ENCODE measurements at regions not wholly inside any gene's neighbourhood (a gene's known extent, or its start where the extent isn't known, plus 50 kb on each side); places are given as distances from the start of the nearest gene placed in this dataset.
"Not testable (repeated sequence)": the region's sequence is repeated elsewhere in the genome, so short reads cannot be mapped to it uniquely, and the experiment has no call there.

DNA sequence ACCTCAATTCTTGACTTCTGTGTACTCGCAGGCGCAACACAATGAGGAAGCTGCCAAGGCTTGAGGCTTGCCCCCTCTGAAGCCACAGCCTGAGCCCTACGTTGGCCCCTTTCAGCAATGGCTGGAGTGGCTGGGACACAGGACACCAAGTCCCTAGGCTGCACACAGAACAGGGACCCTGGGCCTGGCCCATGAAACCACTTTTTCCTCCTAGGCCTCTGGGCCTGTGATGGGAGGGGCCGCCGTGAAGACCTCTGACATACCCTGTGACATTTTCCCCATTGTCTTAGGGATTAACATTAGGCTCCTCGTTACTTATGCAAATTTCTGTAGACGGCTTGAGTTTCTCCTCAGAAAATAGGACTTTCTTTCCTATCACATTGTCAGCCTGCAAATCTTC lies 507.2 kb upstream of the ZNF608 start:
- not testable (repeated sequence) for DNase-seq (ENCODE audit: low spot score)

DNA sequence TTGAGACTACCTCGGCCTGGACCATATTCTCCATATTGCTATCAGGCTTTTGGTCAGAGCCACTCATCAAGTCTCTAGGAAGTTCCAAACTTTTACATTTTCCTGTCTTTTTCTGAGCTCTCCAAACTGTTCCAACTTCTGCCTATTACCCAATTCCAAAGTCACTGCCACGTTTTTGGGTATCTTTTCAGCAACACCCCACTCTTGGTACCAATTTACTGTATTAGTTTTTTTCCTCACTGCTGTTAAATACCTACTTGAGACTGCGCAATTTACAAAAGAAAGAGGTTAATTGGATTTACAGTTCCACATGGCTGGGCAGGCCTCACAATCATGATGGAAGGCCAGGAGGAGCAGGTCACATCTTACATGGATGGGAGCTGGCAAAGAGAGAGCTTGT lies 507.8 kb upstream of the ZNF608 start:
- DNase-seq (ENCODE audit: low spot score), result no peak

GRCh38 chr5:125256296-125256695 lies 509.9 kb upstream of the ZNF608 start:
- DNase-seq (ENCODE audit: low spot score), result no peak

- no peak for DNase-seq (ENCODE audit: low spot score)
Measured at GRCh38 chr5:125257057-125257972, 510.9 kb upstream of the ZNF608 start.

DNA sequence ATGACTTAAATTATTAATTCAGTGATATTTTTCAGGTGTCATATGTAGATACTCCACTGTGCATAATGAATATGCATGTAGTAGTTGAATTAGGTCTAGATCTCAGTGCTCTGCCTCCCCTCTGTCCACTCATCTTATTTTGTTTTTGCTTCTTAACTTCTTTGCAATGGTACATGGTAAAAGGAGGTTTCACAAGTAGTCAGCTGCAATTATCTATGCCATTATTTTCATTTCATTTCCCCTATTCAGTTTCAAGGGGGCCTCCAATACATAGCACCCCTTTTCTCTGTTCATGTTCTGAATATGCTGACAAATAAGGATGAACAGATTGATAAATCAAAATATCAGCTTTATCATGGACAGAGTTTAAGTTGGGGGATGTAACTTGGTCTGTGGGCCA lies 511.6 kb upstream of the ZNF608 start:
- no peak for DNase-seq (ENCODE audit: low spot score)

DNA sequence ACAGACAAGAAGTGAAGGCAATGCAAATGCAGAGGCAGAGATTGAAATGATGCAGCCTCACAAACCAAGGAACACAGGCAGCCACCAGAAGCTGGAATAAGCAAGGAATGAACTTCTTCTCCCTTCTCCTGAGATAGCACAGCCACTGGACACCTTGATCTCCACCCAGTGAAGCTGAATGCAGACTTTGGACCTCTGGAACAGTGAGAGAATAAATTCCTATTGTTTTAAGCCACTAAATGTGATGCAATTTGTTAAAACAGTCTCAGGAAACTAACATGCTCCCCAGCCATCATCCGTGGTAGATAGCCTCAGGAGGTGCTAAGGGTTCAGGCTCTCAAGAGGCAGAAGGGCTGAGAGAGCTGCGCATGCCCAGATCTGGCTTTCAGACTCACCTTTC lies 512.2 kb upstream of the ZNF608 start:
- no peak for DNase-seq (ENCODE audit: low spot score)

DNA sequence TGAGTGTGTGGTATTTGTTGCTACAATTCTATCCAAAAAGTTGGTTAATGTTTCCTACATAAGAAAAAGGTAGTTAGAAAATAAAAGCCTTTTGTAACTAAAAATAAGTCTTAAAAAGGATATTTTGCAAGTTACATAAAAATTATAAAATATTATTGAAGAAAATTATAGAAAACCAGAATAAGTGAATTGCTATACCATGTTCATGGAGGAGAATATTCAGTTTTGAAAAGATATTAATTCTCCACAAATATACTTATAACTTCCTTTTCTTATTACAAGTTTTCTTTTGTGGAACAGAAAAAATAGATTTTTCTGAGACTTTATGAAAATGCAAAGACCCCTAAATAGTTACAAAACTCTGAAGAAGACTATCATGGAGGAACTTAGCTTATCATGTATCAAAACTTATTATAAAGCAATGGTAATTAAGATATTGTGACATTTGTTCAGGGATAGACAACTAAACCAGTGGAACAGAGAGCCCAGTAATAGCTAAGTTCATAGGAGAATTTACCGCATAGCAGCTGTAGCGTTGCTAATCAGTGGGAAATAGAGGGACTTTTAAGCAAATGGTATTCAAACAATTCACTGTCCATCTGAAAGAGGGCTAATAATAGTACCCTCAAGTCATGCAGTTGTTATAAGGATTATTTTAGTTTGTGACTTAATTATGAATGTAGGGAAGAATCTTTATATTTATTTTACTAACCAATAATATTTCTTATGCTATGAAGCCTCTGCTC lies 515.2 kb upstream of the ZNF608 start:
- no peak for DNase-seq (ENCODE audit: low spot score)

- DNase-seq (ENCODE audit: low spot score), result no peak
Measured at GRCh38 chr5:125262782-125263181, 516.3 kb upstream of the ZNF608 start.

DNA sequence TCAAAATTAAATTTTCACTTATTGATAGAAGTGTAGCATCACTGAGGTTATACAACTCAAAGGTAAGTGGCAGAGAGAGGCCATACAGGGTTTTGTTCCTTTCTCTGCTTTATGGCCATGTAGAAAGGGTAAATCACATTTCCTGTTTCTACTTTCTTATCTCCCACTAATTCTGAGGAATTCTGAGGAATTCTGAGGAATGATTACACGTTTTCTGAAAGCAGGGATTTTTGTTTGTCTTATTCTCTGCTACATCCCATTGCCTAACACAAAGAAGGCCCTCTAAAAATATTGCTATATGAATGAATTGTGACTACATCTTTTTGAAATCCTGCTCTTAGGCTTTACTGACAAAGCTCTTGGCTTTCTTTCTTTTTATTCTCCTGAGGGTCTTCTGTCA lies 516.9 kb upstream of the ZNF608 start:
- no peak for DNase-seq (ENCODE audit: low spot score)

GRCh38 chr5:125266106-125266505 lies 519.7 kb upstream of the ZNF608 start:
- no peak for DNase-seq (ENCODE audit: low spot score)

- peak; percentile 42 for DNase-seq (ENCODE audit: low spot score)
Measured at GRCh38 chr5:125267636-125268248, 521.3 kb upstream of the ZNF608 start.

DNA sequence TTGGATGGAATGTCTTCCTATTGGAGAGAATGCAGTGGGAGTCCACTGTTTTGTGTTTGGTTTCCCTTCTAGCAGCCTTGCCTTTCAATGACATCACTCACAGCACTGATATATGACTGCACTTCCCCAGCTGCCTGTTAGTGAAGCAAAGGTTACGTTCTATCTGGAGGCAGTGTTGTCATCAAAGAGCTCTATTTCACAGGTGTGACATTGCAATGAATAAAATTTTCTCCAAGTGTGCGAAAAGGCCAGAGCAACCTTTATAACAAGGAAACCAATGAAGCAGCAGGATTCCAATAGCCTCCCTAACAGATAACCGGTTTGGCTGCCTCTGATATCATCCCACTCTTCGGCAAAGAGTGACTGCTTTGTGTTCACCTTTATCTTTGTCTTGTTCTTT lies 523.5 kb upstream of the ZNF608 start:
- DNase-seq (ENCODE audit: low spot score), result no peak

- DNase-seq (ENCODE audit: low spot score), result no peak
Measured at GRCh38 chr5:125272357-125272756, 525.9 kb upstream of the ZNF608 start.

DNA sequence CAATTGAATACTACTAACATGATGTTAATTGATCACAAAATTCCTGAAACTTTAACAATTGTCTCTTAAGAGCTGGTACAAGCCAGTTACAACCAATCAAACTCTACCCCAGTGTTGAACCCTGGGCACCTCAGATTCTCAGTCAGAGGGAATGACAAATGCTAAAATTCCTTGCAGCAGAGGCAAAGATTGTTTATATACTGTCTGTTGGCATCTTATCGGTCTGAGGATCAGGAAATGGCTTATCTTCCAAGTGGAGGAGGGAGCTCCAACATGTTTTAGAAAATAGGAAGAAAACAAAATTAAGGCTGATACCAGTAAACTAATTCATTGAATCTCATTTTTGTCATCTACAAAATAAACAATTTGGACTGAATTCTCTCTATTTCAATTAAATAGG lies 527.8 kb upstream of the ZNF608 start:
- no peak for DNase-seq (ENCODE audit: low spot score)

DNA sequence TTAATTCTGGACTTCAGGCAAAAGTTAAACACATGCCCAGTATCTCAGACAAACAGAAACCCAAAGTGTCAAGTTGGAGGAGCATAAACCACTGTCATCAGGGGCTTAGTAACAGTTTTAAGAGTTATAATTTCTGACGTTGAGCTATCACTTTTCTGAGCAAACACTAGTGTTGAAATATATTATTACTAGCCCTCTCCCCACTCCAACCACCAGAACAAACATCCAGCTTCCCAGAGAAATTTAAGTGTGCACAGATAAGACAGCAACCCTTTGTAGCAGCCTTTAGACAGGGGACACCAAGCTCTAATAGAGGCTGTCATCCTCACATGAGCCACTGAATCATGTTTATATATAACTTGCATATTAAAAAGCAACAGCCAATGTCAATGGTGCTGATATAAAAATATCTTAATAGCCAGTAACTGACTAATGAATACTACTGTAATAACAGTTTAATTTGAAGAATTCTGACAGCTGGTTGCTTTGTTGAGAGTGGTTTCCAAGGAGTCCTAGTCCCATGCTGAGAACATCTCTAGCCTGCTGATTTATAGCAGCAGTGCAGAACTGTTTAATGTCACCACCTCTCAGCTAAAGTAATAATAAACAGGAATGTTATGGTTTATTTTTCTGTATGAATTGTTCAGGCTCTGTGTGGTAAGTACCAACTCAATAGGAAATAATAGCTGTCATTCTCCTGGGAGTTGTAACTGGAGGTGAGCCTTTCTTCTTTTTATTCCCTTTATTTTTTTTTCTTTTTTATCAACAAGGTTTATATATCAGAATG lies 528.7 kb upstream of the ZNF608 start:
- no peak for DNase-seq (ENCODE audit: low spot score)

DNA sequence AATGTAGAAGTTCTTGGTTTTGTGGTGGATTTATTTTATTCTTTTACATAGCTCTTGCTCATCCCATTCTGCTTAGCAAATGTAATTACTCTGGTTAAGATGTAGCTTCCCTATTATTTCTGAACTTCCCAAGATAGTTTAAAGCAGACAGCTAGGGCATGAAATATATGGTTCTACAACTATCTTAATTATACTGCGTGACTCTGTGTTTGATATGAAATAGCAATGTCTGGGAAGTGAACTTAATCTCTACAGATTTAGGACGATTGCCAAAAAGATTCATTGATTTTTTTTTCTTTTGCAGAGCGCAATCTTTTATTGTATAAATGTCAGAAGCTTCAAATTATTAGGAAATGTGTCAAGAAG lies 529.3 kb upstream of the ZNF608 start:
- DNase-seq (ENCODE audit: low spot score), result no peak

GRCh38 chr5:125276096-125276495 lies 529.7 kb upstream of the ZNF608 start:
- DNase-seq (ENCODE audit: low spot score), result no peak

DNA sequence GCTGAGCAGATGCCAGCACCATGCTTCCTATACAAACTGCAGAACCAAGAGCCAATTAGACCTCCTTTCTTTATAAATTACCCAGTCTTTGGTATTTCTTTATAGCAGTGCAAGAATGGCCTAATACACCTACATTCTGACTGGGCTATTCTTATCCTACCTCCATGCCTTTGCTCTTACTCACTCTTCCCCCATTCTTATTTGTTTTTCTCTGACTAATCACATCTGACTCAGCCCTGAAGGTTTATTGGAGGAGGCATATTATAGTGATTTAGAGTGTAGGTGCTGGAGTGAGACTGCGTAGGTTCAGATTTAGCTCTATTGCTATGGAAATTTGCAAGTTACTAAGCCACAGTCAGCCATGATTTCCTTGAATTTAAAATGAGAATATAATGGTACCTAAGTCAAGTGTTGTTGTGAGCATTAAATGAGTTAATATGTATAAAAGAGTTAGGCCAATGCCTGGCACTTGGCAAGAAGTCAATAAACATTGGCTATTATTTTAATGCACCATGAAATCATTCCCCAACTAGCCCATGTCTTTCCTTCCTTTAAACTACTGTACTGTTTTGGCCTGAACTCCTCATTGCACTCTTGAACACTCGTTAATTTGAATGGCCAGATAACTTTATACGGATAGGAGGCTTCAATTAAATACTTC lies 531.2 kb upstream of the ZNF608 start:
- no peak for DNase-seq (ENCODE audit: low spot score)

DNA sequence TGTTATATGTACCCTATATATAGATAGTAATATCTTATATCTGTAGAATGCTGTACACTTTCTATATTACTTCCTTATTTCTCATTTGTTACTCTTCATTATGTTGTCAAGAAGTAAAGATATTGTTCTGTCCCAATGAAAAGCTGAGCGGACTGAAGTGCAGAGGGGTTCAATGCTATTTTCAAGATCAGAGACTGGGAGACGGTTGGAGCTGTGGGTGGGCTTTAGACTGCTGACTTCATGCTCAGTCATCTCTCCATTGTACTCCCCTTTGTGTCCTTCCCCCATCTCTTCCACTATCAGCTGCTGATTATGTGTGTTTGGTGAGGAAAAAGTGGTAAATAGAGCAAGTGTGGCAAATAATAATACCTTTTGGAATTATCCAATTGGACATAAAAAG lies 532.3 kb upstream of the ZNF608 start:
- DNase-seq (ENCODE audit: low spot score), result no peak

GRCh38 chr5:125281667-125282066 lies 535.2 kb upstream of the ZNF608 start:
- no peak for DNase-seq (ENCODE audit: low spot score)

GRCh38 chr5:125283372-125283771 lies 536.9 kb upstream of the ZNF608 start:
- no peak for DNase-seq (ENCODE audit: low spot score)

- DNase-seq (ENCODE audit: low spot score), result no peak
Measured at GRCh38 chr5:125286271-125286670, 539.8 kb upstream of the ZNF608 start.

Data from D341Med (cell line).